Adipocyte (in vitro differentiated cells): ENCODE measurements at regions not wholly inside any gene's neighbourhood (a gene's known extent, or its start where the extent isn't known, plus 50 kb on each side); places are given as distances from the start of the nearest gene placed in this dataset.

ENCODE experiments used
- DNase-seq: peaks from one replicate; pipeline ENCODE4 v3.0.0-alpha.2; 2015; ENCODE audit warnings: low read depth
- H3K27me3 ChIP-seq: replicated peaks from 2 replicates; pipeline ENCODE4 v1.7.0; 2013; ENCODE audit warnings: mild to moderate bottlenecking, low read length, moderate library complexity; ENCODE audit not compliant: control insufficient read depth, insufficient read depth
- H3K36me3 ChIP-seq: 2 replicates; pipeline ENCODE4 v1.7.0; 2013; ENCODE audit warnings: low read length, mild to moderate bottlenecking, moderate library complexity; ENCODE audit not compliant: control insufficient read depth, insufficient read depth, severe bottlenecking
- H3K4me1 ChIP-seq: 2 replicates; pipeline ENCODE4 v1.7.0; 2013; ENCODE audit warnings: mild to moderate bottlenecking, low read length, moderate library complexity; ENCODE audit not compliant: control insufficient read depth, insufficient read depth
- H3K4me3 ChIP-seq: 2 replicates; pipeline ENCODE4 v1.7.0; 2013; ENCODE audit warnings: mild to moderate bottlenecking, low read length, moderate library complexity
- H3K9ac ChIP-seq: 2 replicates; pipeline ENCODE4 v1.7.0; 2013; ENCODE audit warnings: mild to moderate bottlenecking, low read length, moderate library complexity
- H3K9me3 ChIP-seq: 2 replicates; pipeline ENCODE4 v1.7.0; 2013; ENCODE audit warnings: mild to moderate bottlenecking, low read length, moderate library complexity; ENCODE audit not compliant: control insufficient read depth

DNA sequence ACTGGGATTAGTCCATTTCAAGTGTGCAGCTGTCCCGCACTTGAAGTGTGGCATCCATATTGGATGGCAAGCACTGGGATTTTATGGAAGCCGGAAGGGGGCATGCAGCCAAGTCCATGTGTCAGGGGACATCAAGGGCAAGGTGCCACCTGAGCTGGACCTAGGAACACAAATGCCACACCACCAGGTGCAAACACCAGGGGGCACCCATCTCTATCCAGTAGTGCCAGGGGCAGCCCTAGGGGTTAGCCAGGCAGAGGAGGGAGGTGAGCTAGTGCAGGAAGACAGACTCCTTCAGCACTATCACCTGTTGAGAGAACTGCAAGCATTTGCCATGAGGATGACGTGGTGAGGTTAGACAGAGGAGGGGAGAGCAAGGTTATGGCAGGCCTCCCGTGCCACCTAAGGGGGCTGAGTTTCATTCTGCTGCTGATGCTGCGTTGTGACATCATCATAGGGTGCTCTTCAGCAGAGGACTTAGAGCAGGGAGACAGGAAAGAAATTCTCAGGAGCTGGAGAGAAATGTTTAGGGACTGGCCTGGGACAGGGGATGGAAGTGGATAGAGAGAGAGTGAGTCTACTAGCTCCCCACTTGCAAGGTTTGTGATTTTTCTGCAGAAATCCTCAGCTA, 192.6 kb upstream of the SLC24A3 start:
- no peak overlapping the region for H3K4me3 ChIP-seq
- no peaks in the 10 kb centered on the region for H3K27me3 ChIP-seq
- no peak for DNase-seq
- peaks cover 7% of the 10 kb centered on the region for H3K9me3 ChIP-seq
- peaks cover 8% of the 10 kb centered on the region for H3K4me1 ChIP-seq
- H3K36me3 ChIP-seq: no peaks in the 10 kb centered on the region
- H3K9ac ChIP-seq: no peak overlapping the region

DNA sequence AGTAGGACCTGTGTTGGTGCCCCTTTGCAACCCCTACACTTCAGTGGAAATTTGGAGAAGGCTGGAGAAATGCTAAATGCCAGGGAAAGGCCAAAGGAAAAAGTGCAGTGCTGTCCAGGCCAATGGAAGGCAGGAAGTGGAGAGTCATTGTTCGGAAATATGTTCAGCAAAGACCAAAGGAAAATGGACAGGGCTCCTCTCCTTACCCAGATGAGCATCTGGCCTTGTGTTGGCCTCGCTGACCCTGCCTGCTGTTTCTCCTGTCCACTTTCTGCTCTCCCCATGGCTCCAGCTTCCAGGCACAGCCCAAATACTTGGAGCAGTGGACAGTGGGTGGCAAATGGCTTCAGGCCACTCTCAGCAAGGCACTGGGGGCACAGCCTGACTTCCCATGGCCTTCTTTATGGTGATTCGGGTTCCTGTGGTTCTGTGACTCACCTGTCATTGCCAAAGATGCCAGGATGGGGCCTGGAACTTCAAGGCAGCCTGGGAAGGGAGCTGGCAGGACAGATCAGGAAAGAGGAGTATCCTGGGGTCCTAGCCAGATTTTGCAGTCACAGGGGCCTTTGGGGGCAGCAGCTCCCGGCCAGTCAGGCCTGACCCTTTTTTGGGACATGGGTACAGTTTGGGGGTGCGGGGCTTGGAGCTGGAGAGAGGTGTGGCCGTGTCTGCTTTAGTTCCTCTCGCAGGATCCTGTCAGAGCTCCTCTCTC, 190.9 kb upstream of the SLC24A3 start:
- peaks cover 7% of the 10 kb centered on the region for H3K9me3 ChIP-seq
- H3K9ac ChIP-seq: no peak overlapping the region
- no peaks in the 10 kb centered on the region for H3K27me3 ChIP-seq
- H3K4me1 ChIP-seq: peaks cover 7% of the 10 kb centered on the region
- no peaks in the 10 kb centered on the region for H3K36me3 ChIP-seq
- no peak for DNase-seq
- H3K4me3 ChIP-seq: no peak overlapping the region

DNA sequence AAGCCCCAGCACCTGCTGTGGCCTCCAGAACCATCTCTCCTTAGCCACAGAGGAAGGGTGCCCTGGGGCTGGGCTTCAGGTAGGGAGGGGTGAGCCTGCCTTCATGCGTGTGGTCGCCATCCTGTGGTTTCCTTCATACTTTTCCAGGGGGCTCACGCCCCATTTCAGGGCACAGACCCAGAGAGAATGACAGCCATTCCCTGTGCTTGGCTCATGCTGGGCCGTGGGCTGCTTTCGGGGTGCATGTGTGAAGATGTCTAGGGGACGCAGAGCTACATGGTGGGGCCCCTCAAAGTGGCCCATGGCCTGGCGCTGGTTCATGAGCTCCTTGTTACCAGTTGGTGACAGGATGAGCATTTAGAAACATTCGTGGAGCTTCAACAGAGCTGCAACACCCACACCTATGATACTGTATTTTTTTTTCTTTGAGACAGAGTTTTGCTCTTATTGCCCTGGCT, 190.3 kb upstream of the SLC24A3 start:
- Histone ChIP-seq H3K27me3 (no peaks in the 10 kb centered on the region), H3K4me3 (no peak overlapping the region), H3K36me3 (no peaks in the 10 kb centered on the region), H3K9ac (no peak overlapping the region), H3K4me1 (peaks cover 7% of the 10 kb centered on the region), H3K9me3 (peaks cover 7% of the 10 kb centered on the region)
- DNase-seq: no peak

DNA sequence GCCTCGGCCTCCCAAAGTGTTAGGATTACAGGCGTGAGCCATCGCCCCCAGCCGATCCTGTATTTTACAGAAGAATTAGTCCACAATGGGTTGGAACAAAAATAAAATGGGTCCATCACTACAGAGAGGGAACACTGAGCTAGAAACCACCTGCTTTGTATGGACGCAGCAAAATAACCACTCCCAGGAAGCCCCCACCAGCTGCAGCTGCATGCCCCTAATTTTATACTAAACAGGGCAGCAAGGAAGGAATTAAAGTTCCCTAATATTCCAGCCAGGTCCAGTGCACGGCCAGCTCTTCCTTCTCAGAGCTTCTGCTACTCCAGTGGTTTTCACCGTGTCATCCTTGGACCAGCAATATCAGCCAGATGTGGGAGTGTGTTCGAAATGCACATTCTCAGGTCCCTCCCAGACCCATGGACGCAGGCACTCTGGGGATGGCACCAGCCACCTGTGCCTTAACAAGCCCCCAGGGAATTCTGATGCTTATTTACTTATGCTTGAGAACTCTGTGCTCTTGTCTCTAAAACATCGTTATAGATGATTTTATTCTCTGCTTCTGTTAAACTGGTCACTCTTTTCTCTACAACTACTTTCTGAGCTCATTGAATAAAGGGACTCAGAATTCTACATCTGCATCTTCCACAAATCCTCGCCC, 189.5 kb upstream of the SLC24A3 start:
- H3K4me3 ChIP-seq: no peak overlapping the region
- peaks cover 7% of the 10 kb centered on the region for H3K9me3 ChIP-seq
- H3K4me1 ChIP-seq: peaks cover 7% of the 10 kb centered on the region
- no peaks in the 10 kb centered on the region for H3K36me3 ChIP-seq
- H3K9ac ChIP-seq: no peak overlapping the region
- DNase-seq: no peak
- no peaks in the 10 kb centered on the region for H3K27me3 ChIP-seq

DNA sequence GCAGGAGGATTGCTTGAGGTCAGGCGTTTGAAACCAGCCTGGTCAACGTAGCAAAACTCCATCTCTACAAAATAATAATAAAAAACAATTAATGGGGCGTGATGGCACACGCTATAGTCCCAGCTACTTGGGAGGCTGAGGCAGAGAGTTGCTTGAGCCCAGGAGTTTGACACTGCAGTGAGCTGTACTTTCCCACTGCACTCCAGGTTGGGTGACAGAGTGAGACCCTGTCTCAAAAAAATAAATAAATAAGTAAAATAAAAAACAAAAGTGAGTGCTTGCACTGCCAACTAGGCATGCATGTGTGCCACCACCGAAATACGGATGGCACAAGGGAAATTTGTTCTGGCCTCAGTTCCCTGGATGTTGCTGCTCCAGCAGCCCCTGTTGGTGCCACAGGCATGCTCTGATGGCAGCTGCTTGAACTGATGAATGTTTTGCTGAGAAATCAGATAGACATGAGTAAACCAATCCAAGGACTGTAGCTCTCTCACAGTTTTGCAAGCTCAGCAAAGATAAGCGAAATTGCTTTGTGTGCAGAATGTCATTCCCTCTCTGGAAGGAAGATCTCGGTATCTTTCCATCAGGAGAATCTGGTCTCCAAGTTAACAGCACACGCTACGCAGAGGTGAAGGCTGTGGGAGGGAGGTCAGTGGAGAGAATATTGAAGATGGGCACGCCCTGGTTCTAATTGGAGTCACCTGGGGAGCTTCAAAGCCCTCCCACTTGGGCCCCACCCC, 188.0 kb upstream of the SLC24A3 start:
- DNase-seq: no peak

DNA sequence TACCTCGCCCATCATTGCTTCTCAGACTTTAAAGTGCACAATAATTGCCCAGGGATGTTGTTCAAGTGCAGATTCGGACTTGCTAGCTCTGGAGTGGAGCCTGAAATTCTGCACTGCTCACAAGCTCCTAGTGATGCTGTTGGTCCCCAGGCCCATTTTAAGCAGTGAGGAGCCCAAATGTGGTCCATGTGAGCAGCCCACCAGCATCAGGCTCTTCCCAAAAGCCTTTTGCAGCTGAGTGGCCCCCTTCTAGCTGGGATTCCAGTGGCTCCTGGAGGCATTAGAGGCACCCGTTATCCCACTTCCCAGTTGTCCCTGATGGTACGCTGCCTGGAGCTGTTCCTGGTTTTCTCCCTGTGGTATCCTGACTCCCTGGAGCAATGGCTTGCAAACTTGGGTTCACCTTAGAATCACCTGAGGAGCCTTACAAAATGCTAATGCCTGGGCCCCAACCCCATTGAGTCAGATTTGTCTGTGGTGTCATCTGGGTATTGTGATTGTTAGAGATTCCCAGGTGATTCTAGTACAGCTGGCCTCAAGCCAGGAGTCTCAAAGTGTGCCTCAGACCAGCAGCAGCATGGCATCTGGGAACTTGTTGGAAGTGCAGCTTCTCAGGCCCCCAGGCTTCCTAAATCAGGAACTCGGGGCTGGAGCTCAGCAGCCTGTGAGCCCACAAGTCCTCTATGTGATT, 186.9 kb upstream of the SLC24A3 start:
- Histone ChIP-seq H3K4me3 (no peak overlapping the region), H3K9me3 (peaks cover 7% of the 10 kb centered on the region), H3K27me3 (no peaks in the 10 kb centered on the region), H3K36me3 (no peaks in the 10 kb centered on the region), H3K4me1 (peaks cover 7% of the 10 kb centered on the region), H3K9ac (no peak overlapping the region)
- no peak for DNase-seq

More for the DNA sequence above, 188.0 kb upstream of the SLC24A3 start:
- Histone ChIP-seq H3K9me3 (peaks cover 7% of the 10 kb centered on the region), H3K4me1 (peaks cover 7% of the 10 kb centered on the region), H3K36me3 (no peaks in the 10 kb centered on the region), H3K4me3 (no peak overlapping the region), H3K9ac (no peak overlapping the region), H3K27me3 (no peaks in the 10 kb centered on the region)

DNA sequence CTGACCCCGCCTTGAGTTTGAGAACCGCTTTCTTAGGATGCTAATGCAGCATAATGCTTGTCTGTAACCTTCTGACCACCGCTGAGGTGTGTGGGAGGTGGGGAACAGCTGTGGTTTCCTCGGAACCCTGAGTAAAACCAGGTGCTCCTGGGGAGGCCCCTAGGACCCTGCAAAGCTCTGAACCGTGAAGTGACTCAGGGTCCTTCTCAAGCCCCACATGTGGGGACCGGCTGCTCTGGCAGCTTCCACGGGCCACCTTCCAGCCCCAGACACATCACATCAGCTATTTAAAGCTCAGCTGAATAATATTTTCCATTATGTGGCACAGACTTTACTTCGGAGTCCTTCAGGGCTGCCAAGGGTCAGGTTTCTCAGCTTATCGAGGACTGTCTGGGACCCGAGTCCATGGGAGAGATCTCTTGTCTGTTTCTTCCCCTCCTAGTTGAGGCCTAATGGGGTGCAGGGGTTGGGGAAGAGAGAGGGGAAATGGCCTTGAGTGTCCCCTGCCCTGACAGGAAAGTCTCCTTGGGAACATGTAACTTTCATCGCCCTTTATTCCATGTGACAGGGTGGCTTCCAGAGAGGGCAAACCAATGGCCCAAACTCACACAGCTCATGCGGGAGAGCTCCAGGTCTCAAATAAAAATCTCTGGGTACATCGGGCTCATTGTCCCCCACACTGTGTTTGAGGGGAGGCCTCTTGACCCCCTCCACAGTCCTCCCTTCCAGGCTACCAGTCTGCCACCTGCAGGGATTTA, 186.1 kb upstream of the SLC24A3 start:
- Histone ChIP-seq H3K9me3 (peaks cover 3% of the 10 kb centered on the region), H3K4me3 (no peak overlapping the region), H3K9ac (no peak overlapping the region), H3K36me3 (no peaks in the 10 kb centered on the region), H3K27me3 (no peaks in the 10 kb centered on the region), H3K4me1 (peaks cover 7% of the 10 kb centered on the region)
- no peak for DNase-seq

DNA sequence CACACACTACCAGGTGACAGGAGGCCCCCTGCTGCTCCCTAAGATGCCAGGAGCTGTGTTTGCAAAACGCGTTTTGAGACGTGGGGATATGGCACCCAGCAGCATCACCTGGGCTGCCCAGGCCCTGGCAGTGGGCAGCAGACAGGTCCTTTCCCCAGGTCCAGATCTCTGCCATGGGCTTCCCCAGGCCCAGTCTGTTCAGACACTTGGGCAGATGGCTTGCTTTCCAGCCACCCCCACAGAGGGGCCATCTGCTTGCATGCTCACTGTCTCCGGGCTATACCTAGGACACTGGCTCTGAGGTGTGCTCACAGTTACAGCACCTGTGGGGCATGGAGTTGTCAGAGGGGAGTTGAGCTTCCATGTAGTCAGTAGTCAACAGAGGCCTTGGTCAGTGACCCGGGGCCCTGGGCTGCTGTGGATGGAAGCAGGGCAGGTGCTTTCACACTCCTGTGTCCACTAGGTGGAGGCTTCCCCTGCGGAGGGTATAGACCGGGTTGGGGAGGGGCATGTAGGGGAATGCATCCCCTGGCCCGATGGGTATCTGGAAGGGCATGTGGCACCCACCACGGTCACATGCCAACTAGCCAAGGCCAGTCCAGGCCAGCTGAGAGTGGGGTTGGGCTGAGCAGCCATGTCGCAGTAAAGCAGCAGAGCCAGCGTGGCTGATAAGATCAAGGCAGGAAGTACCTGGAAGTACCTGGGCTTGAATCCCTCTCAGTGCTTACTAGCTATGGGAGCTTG, 185.4 kb upstream of the SLC24A3 start:
- DNase-seq: no peak
- Histone ChIP-seq H3K36me3 (no peaks in the 10 kb centered on the region), H3K4me3 (no peak overlapping the region), H3K9me3 (no peaks in the 10 kb centered on the region), H3K4me1 (peaks cover 7% of the 10 kb centered on the region), H3K9ac (no peak overlapping the region), H3K27me3 (no peaks in the 10 kb centered on the region)

DNA sequence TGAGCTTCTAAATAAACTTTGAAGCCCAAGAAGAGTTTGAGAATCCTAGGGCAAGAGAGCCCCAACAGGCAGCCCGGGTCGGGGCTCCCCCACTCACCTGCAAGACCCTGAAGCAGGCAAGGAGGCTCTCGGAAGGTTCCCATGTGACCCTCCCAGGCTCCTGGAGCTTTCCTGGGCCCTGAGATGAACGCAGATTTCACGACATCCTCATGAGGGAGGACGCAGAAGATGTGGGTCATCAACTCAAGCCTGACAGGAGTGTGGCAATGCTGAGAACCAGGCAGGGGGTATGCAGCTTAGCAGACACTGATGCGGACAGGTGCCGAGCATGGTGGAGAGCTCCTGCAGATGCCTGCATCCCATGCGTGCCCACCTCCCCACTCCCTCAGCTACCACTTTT, 184.5 kb upstream of the SLC24A3 start:
- Histone ChIP-seq H3K9me3 (no peaks in the 10 kb centered on the region), H3K4me1 (peaks cover 7% of the 10 kb centered on the region), H3K36me3 (no peaks in the 10 kb centered on the region), H3K27me3 (no peaks in the 10 kb centered on the region), H3K9ac (no peak overlapping the region), H3K4me3 (no peak overlapping the region)
- DNase-seq: no peak

DNA sequence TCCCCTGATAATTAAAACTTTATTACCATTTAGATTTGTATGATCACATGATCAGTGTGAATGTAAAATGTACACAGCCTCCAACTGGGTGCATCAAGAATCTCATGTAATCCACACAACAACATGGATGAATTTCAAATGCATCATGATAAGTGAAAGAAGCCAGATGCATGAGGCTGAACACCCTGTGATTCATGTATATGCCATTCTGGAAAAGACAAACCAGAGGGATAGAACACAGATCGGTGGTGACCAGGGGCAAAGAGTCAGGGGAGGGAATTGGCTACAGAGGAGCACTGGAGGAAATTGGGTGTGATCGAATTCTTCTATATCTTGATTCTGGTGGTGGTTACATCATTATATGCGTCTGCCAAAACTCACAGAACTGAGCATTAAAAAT, 170.7 kb upstream of the SLC24A3 start:
- H3K4me3 ChIP-seq: no peak overlapping the region

More for the DNA sequence above, 170.7 kb upstream of the SLC24A3 start:
- Histone ChIP-seq H3K9ac (no peak overlapping the region), H3K36me3 (no peaks in the 10 kb centered on the region), H3K27me3 (no peaks in the 10 kb centered on the region), H3K9me3 (no peaks in the 10 kb centered on the region), H3K4me1 (peaks cover 3% of the 10 kb centered on the region)
- no peak for DNase-seq
